Osteocyte (in vitro differentiated cells): ENCODE measurements at regions not wholly inside any gene's neighbourhood (a gene's known extent, or its start where the extent isn't known, plus 50 kb on each side); places are given as distances from the start of the nearest gene placed in this dataset.

Experiments used
- DNase-seq: peaks from one replicate; pipeline ENCODE4 v3.0.0; 2021; ENCODE audit warnings: mixed read lengths; ENCODE audit not compliant: unreplicated experiment; ENCODE audit errors: extremely low spot score
- H3K27ac Mint-ChIP-seq: one replicate; pipeline ENCODE4 v1.8.0; 2021; ENCODE audit warnings: mild to moderate bottlenecking, mixed read lengths; ENCODE audit not compliant: unreplicated experiment
- H3K27me3 Mint-ChIP-seq: one replicate; pipeline ENCODE4 v1.8.0; 2021; ENCODE audit warnings: mixed read lengths; ENCODE audit not compliant: unreplicated experiment
- H3K36me3 Mint-ChIP-seq: one replicate; pipeline ENCODE4 v1.8.0; 2021; ENCODE audit warnings: mixed read lengths; ENCODE audit not compliant: unreplicated experiment
- H3K4me1 Mint-ChIP-seq: one replicate; pipeline ENCODE4 v1.8.0; 2021; ENCODE audit warnings: mixed read lengths; ENCODE audit not compliant: unreplicated experiment
- H3K4me3 Mint-ChIP-seq: one replicate; pipeline ENCODE4 v1.8.0; 2021; ENCODE audit warnings: mild to moderate bottlenecking, moderate library complexity, mixed read lengths; ENCODE audit not compliant: unreplicated experiment
- H3K9me3 Mint-ChIP-seq: one replicate; pipeline ENCODE4 v1.8.0; 2021; ENCODE audit warnings: mixed read lengths; ENCODE audit not compliant: unreplicated experiment
- TF ChIP-seq, protein P1 (sequence below): fragments of 200-600 bp; sonication (generic); IDR thresholded peaks from 2 replicates; pipeline ENCODE4 v1.5.0; 2021; ENCODE audit warnings: antibody characterized with exemption, mild to moderate bottlenecking, moderate library complexity

DNA sequence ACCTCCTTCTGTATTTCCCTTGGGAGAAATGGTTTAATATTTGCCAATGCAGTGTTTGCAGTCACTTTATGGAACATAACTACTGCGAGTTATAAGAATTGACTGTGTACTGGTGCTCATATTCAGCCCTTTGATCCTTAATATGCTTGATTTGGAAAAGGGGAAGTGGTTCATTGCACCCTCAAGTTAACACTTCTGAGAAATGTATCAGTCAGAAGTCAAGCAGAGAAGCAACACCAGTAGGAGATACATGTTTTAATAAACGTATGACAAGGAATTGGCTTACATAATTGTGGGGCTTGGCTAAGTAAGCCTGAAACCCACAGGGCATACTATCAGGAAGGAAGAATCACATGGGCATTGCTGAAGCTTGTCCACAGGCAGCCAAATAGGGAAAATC is 131.0 kb upstream of the SPRY4 start:
- no peak overlapping the region for H3K27ac Mint-ChIP-seq
- no peak overlapping the region for H3K4me3 Mint-ChIP-seq
- no peaks in the 10 kb centered on the region for H3K4me1 Mint-ChIP-seq
- TF ChIP-seq, protein P1, sequence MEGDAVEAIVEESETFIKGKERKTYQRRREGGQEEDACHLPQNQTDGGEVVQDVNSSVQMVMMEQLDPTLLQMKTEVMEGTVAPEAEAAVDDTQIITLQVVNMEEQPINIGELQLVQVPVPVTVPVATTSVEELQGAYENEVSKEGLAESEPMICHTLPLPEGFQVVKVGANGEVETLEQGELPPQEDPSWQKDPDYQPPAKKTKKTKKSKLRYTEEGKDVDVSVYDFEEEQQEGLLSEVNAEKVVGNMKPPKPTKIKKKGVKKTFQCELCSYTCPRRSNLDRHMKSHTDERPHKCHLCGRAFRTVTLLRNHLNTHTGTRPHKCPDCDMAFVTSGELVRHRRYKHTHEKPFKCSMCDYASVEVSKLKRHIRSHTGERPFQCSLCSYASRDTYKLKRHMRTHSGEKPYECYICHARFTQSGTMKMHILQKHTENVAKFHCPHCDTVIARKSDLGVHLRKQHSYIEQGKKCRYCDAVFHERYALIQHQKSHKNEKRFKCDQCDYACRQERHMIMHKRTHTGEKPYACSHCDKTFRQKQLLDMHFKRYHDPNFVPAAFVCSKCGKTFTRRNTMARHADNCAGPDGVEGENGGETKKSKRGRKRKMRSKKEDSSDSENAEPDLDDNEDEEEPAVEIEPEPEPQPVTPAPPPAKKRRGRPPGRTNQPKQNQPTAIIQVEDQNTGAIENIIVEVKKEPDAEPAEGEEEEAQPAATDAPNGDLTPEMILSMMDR, result no peak
- no peaks in the 10 kb centered on the region for H3K9me3 Mint-ChIP-seq
- H3K27me3 Mint-ChIP-seq, result peaks cover 3% of the 10 kb centered on the region
- no peaks in the 10 kb centered on the region for H3K36me3 Mint-ChIP-seq
- DNase-seq, result no peak

GRCh38 chr5:142453932-142454331 is 129.1 kb upstream of the SPRY4 start:
- peaks cover 6% of the 10 kb centered on the region for H3K36me3 Mint-ChIP-seq
- peaks cover 3% of the 10 kb centered on the region for H3K27me3 Mint-ChIP-seq
- H3K27ac Mint-ChIP-seq, result no peak overlapping the region
- H3K4me3 Mint-ChIP-seq, result no peak overlapping the region
- TF ChIP-seq, protein P1, result no peak
- H3K9me3 Mint-ChIP-seq, result no peaks in the 10 kb centered on the region
- H3K4me1 Mint-ChIP-seq, result no peaks in the 10 kb centered on the region
- no peak for DNase-seq

GRCh38 chr5:142450419-142450818 is 125.6 kb upstream of the SPRY4 start:
- peaks cover 6% of the 10 kb centered on the region for H3K36me3 Mint-ChIP-seq
- H3K4me3 Mint-ChIP-seq, result no peak overlapping the region
- TF ChIP-seq, protein P1, result no peak
- H3K27ac Mint-ChIP-seq, result no peak overlapping the region
- no peaks in the 10 kb centered on the region for H3K9me3 Mint-ChIP-seq
- no peaks in the 10 kb centered on the region for H3K27me3 Mint-ChIP-seq
- H3K4me1 Mint-ChIP-seq, result peaks cover 11% of the 10 kb centered on the region
- no peak for DNase-seq

- Mint-ChIP-seq H3K9me3 (no peaks in the 10 kb centered on the region), H3K27ac (no peak overlapping the region), H3K4me3 (no peak overlapping the region), H3K36me3 (peaks cover 6% of the 10 kb centered on the region), H3K27me3 (no peaks in the 10 kb centered on the region), H3K4me1 (peaks cover 13% of the 10 kb centered on the region)
- DNase-seq, result no peak
- TF ChIP-seq, protein P1, result no peak
Measured at GRCh38 chr5:142447887-142448286, 123.1 kb upstream of the SPRY4 start.

GRCh38 chr5:142446960-142447279 is 122.1 kb upstream of the SPRY4 start:
- no peaks in the 10 kb centered on the region for H3K9me3 Mint-ChIP-seq
- H3K4me3 Mint-ChIP-seq, result no peak overlapping the region
- H3K27ac Mint-ChIP-seq, result no peak overlapping the region
- H3K36me3 Mint-ChIP-seq, result peaks cover 6% of the 10 kb centered on the region
- H3K4me1 Mint-ChIP-seq, result peaks cover 13% of the 10 kb centered on the region
- H3K27me3 Mint-ChIP-seq, result no peaks in the 10 kb centered on the region
- DNase-seq, result no peak
- TF ChIP-seq, protein P1, result no peak
